ENCODE measurements at regions not wholly inside any gene's neighbourhood (a gene's known extent, or its start where the extent isn't known, plus 50 kb on each side); places are given as distances from the start of the nearest gene placed in this dataset.

- DNase-seq (ENCODE audit: low spot score), result no peak
These were observed 130.8 kb upstream of the HDAC4 start for GRCh38 chr2:239531456-239532241.

DNA sequence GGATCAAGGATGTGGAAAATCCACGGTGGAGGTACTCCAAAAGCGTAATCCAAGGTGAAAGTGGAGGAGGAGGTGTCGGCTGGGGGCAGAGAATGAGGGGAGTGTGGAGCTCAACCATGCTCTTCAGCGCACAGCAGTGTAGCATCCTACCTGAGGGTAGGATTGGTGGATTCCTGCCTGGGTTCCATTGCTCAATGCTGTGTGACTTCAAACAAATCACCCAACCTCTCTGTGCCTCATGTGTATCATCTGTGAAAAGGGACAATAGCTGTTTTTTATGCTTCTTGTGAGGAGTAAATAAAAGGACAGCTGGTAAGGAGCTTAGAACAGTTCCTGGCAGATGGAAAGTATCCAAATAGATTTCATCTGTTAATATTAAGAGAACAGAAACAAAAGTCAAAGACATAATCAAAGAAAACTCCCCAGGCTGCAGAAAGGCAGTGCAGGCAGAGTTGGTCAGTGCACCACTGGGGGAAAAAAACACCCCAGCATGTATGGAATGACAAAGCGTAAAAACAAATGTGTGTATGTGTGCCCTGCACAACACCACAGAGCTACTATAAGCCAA, 130.0 kb upstream of the HDAC4 start:
- DNase-seq (ENCODE audit: low spot score), result no peak

DNA sequence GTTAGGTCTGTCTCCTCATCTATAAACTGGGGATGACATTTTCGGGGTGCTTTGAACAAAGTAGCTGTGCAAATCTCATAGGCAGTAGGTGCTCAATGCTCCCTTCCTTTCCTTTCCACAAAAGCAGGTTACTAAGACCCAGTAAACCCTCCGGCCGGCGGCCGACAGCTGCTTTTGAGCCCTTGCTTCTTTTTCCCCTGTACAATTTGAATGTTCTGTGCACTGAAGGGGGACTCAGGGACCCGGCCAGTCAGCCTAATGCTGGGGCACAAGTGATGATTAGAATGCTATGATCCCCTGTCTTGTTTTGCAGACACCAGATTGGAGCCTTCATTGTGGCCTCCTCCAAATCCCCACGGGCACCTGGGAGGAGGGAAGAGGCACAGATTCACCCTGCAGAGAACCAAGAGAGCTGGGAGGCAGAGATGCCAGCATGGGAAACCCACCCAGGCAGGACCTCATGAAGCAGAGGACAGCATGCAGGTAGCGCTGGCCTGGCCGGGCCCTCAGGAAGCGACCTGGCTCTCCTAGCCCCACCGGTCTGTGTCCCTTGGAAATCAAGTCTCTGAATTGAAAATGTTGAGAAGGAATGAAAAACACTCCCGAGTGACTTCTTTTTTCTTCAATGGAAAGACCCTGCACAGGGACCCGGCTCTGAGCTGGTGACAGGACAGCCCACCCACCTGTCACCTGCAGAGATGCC, 128.6 kb upstream of the HDAC4 start:
- no peak for DNase-seq (ENCODE audit: low spot score)

DNA sequence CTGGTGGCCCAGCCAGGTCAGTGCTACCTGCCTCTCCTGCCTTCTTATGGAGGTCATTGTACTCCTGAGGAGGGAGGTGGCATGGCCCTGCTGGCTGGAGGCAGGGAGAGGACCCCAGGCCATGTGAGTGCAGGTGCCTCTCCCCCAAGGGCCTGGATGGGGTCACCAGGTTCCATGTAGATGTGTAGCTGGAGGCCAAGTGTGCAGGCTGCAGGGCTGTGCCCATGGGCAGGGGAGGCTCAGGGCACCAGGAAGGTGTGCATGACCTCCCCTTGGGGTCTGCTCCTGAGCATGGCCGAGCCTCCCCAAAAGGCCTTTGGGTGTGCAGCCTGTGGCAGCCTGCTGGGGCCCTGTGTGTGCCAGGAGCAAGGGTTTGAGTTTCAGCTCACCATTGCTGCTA, 128.1 kb upstream of the HDAC4 start:
- no peak for DNase-seq (ENCODE audit: low spot score)

DNA sequence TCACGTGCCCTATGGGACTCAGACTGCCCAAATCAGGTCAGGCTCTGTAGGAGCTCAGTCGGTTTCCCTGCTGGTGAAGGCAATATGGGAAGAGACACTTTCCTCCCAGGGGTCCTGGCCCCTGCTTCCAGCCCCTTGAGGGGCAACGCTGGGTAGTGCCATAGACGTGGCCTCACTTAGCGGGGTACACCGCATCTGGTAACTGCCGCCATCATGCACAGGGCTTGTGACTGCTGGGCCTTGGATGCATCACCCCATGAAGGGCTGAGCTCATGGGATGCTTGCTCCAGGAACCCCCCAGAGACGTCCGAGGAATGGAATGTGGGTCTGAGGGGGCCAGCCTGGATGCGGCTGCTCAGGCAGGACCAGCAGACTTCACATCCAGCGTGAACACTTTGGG, 127.3 kb upstream of the HDAC4 start:
- no peak for DNase-seq (ENCODE audit: low spot score)

DNA sequence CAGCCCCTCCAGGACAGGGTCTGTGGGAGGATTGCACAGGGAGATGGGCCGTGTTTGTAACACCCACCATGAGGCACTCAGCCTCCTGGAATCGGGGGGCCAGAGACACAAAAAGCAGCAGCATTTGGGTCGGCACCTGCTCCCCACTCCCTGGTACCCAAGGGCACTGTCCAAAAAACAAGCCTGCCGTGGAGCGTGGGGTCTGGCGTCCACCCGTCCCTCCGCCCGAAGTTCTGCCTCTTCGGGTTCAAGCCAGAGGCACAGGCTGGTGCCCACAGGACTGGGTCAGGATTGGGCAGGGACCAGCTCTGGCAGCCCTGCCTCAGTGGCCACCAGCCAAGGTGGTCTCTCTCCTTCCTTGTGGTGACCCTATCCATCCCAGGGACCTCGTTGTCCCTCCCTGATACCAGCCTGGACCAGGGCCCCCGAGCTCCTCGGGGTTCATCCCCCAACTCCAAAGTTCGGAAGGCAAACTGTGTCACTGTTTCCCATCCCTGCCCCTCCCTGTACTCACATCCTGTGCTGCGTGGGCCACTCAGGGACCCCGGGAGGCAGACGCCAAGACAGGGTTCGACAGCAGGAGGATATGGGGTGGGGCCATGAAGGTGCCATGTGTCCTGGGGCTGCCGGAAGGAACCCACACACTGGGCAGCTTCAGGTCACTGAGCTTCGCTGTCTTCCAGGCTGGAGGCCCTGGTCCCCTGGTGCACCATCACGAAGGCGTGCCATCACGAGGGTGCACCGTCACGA, 126.0 kb upstream of the HDAC4 start:
- no peak for DNase-seq (ENCODE audit: low spot score)

GRCh38 chr2:239526038-239526437, 125.2 kb upstream of the HDAC4 start:
- no peak for DNase-seq (ENCODE audit: low spot score)

- DNase-seq (ENCODE audit: low spot score), result no peak
These were observed 123.1 kb upstream of the HDAC4 start for GRCh38 chr2:239523954-239524330.

GRCh38 chr2:239523147-239523953, 122.5 kb upstream of the HDAC4 start:
- no peak for DNase-seq (ENCODE audit: low spot score)

- no peak for DNase-seq (ENCODE audit: low spot score)
These were observed 121.9 kb upstream of the HDAC4 start for GRCh38 chr2:239522740-239523119.

GRCh38 chr2:239522002-239522739, 121.4 kb upstream of the HDAC4 start:
- DNase-seq (ENCODE audit: low spot score), result no peak

DNA sequence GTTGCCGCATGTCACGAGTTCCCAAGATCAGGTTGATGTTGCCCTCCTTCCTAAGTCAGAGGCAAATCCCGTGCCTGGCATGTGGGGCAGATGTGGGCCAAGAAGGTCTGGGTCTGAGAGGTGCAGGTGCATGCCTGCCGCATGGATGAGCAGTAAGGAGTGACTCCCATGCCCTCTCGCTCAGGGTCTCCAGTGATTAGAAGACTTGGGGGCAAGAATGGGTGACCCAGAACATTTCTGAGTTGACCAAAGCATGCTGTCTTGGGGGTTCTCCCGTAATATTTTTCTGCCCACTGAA, 120.6 kb upstream of the HDAC4 start:
- no peak for DNase-seq (ENCODE audit: low spot score)

DNA sequence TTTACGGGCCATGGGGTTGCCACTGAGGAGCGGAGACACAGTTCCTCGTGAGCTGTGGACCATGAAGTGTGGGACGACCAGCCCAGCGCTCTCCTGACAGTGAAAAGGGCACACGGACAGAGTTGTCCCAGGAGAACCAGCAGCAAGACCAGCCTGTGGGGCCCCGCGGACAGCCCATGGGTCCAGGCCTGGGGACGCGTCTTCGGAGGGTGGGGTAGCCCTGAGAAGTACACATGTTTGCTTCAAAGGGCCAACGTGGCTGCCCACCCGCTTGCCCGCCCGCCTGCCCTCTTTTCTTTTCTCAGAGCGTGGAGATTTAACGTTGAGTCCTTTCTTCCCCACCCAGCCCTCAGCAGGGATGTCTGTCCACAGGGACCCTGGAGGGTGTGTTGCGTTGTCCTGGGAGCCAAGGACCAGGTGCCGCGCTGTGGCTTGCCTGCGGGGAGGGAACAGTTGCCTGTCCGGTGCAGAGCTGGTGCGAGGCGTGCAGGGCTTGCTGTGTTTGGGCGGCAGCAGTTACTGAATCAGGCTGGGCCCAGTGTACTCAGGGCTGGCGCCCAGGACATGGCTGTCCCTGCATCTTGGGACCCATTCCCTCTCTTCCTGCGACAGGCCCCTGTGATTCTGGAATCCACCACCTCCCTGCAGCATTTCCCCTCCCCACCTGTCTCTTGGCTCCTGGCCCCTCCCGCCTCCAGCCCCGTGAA, 120.1 kb upstream of the HDAC4 start:
- DNase-seq (ENCODE audit: low spot score), result no peak

GRCh38 chr2:239519921-239520585, 119.2 kb upstream of the HDAC4 start:
- no peak for DNase-seq (ENCODE audit: low spot score)

GRCh38 chr2:239519089-239519920, 118.5 kb upstream of the HDAC4 start:
- DNase-seq (ENCODE audit: low spot score), result no peak

- DNase-seq (ENCODE audit: low spot score), result no peak
These were observed 117.7 kb upstream of the HDAC4 start for GRCh38 chr2:239518286-239519088.

GRCh38 chr2:239517686-239518085, 116.9 kb upstream of the HDAC4 start:
- DNase-seq (ENCODE audit: low spot score), result no peak

GRCh38 chr2:239516954-239517305, 116.1 kb upstream of the HDAC4 start:
- DNase-seq (ENCODE audit: low spot score), result no peak

All from SW480 (cell line).